Neural progenitor cell (in vitro differentiated cells): ENCODE measurements at regions not wholly inside any gene's neighbourhood (a gene's known extent, or its start where the extent isn't known, plus 50 kb on each side); places are given as distances from the start of the nearest gene placed in this dataset.

Experiments used
- EZH2 ChIP-seq: fragments of 200-600 bp; sonication (generic); IDR thresholded peaks from 2 replicates; pipeline ENCODE4 v1.6.1; 2017; ENCODE audit warnings: antibody characterized with exemption, mild to moderate bottlenecking, moderate library complexity
- TF ChIP-seq, protein P1 (sequence below): fragments of 200-600 bp; sonication (generic); IDR thresholded peaks from 2 replicates; pipeline ENCODE4 v1.5.1; 2017; ENCODE audit warnings: antibody characterized with exemption, mild to moderate bottlenecking

DNA sequence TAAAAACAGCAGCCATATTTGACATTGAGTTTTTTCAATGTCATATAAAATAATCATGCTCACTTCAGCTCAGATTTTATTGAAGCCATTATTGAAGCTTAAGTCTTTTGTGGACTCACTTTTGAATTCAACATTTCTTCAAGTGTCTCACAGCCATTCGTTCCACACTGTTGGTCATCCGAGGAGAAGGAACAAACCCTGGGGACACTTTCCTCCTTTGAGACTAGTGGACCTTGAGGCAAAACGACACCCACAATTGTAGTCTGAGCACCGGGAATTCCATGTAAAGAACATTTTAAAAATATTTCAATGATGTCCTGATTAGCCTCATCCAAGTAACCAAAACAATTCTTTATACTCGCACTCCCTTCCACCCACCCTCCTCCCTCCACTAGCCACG, 174.7 kb downstream of the CD47 start:
- TF ChIP-seq, protein P1, sequence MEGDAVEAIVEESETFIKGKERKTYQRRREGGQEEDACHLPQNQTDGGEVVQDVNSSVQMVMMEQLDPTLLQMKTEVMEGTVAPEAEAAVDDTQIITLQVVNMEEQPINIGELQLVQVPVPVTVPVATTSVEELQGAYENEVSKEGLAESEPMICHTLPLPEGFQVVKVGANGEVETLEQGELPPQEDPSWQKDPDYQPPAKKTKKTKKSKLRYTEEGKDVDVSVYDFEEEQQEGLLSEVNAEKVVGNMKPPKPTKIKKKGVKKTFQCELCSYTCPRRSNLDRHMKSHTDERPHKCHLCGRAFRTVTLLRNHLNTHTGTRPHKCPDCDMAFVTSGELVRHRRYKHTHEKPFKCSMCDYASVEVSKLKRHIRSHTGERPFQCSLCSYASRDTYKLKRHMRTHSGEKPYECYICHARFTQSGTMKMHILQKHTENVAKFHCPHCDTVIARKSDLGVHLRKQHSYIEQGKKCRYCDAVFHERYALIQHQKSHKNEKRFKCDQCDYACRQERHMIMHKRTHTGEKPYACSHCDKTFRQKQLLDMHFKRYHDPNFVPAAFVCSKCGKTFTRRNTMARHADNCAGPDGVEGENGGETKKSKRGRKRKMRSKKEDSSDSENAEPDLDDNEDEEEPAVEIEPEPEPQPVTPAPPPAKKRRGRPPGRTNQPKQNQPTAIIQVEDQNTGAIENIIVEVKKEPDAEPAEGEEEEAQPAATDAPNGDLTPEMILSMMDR = no peak
- TF ChIP-seq EZH2 = no peak
